GM12874 (cell line): ENCODE measurements at regions not wholly inside any gene's neighbourhood (a gene's known extent, or its start where the extent isn't known, plus 50 kb on each side); places are given as distances from the start of the nearest gene placed in this dataset.

ENCODE experiments used
- CTCF ChIP-seq: IDR thresholded peaks from 2 replicates; pipeline ENCODE4 v1.5.1; 2011; ENCODE audit warnings: low read depth, mild to moderate bottlenecking, control low read depth, low read length, moderate library complexity; ENCODE audit not compliant: insufficient read depth

- no peak for TF ChIP-seq CTCF
These were observed 94.5 kb upstream of the FAM20A start for GRCh38 chr17:68695659-68696058.

GRCh38 chr17:68694791-68695485 lies 93.8 kb upstream of the FAM20A start:
- TF ChIP-seq CTCF, result no peak

- TF ChIP-seq CTCF, result no peak
These were observed 92.7 kb upstream of the FAM20A start for GRCh38 chr17:68693896-68694295.

GRCh38 chr17:68693466-68693865 lies 92.3 kb upstream of the FAM20A start:
- TF ChIP-seq CTCF, result no peak

- TF ChIP-seq CTCF, result no peak
These were observed 85.2 kb upstream of the FAM20A start for GRCh38 chr17:68686108-68686988.

- no peak for TF ChIP-seq CTCF
These were observed 83.8 kb upstream of the FAM20A start for GRCh38 chr17:68684949-68685357.

- no peak for TF ChIP-seq CTCF
These were observed 81.7 kb upstream of the FAM20A start for GRCh38 chr17:68682903-68683302.
